GM12891 (cell line): ENCODE measurements at regions not wholly inside any gene's neighbourhood (a gene's known extent, or its start where the extent isn't known, plus 50 kb on each side); places are given as distances from the start of the nearest gene placed in this dataset.
"Not testable (repeated sequence)": the region's sequence is repeated elsewhere in the genome, so short reads cannot be mapped to it uniquely, and the experiment has no call there.

Source experiments
- POLR2AphosphoS5 ChIP-seq: IDR thresholded peaks from 2 replicates; pipeline ENCODE4 v1.6.1; 2011; ENCODE audit warnings: low read depth, low read length, control low read depth
- SPI1 ChIP-seq: IDR thresholded peaks from 2 replicates; pipeline ENCODE4 v1.6.1; 2011; ENCODE audit warnings: low read depth, low read length, control low read depth

GRCh38 chr4:43672265-43672885 is 776.2 kb downstream of the KCTD8 start:
- not testable (repeated sequence) for TF ChIP-seq POLR2AphosphoS5, SPI1
